ENCODE measurements at regions not wholly inside any gene's neighbourhood (a gene's known extent, or its start where the extent isn't known, plus 50 kb on each side); places are given as distances from the start of the nearest gene placed in this dataset.

DNA sequence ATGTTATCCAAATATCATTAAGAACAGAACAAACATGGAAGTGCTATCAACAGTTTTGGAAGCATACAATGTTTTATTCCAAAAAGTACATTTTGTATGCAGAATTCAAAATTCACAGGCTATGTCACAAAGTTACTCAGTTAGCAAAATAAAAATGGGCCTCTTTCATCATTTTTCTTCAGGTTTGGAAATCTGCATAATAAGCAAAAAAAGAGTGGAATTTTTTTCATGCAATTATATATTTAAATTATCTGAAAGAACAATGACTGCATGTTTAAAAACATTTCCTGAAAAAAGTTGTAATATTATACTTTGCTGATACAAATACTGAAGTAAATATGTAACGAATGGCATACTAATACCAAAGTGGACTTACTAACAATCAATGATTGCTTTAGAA is 161.2 kb upstream of the MBL2 start:
- no peak for DNase-seq

GRCh38 chr10:52927678-52928077 is 155.1 kb upstream of the MBL2 start:
- DNase-seq: no peak

DNA sequence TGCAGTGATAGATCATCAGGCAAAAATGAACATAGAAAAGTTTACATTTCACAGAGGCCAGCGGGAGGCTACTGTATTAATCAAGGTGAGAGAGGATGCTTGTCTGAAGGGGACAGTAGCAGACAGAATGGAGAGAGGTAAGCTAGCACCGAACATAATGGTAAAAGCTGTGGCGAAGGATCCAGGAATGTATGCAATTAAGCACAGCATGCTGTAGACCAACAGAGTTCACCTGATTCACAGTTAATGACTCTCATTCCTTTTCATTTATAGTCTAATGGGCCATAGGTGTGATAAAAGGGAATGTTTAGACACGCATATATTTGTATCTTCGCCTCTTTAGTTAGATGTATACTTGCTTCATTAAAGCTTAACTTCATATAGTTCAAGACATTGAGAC is 150.9 kb upstream of the MBL2 start:
- DNase-seq: no peak

GRCh38 chr10:52918714-52919305 is 146.2 kb upstream of the MBL2 start:
- DNase-seq: no peak

- no peak for DNase-seq
Observed at GRCh38 chr10:52915391-52915790, 142.8 kb upstream of the MBL2 start.

DNA sequence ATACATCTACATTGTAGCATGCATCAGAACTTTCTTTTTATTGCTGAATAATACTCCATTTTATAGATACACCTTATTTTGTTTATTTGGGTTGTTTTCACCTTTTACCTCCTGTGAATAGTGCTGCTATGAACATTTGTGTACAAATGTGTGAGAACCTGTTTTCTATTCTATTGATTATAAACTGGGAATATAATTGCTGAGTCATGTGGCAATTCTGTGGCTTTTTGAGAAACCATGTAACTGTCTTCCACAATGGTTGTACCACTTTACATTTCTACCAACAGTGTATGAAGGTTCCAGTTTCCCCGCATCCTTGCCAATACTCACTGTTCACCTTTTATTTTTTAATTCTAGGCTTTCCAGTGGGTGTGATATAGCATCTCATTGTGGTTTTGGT is 138.6 kb upstream of the MBL2 start:
- no peak for DNase-seq

DNA sequence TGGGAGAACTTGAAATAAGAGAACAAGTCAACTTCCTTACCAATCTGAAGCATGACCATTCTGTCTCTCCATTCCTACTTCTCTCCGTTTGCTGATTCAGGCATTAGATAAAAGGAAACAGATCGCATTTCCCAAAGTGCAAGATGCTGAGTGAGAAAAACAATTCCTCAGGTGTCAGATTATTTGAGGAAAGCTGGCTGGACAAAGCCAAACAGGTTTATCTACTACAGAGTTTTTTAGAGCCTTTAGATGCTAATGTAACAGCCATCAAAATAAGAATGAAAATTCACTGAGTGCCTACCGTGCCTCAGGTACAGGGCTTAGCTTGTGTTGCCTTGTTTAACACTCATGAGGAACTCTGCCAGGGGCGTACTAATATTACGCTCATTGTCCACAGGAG is 135.9 kb upstream of the MBL2 start:
- no peak for DNase-seq

GRCh38 chr10:52906046-52906445 is 133.5 kb upstream of the MBL2 start:
- DNase-seq: no peak

DNA sequence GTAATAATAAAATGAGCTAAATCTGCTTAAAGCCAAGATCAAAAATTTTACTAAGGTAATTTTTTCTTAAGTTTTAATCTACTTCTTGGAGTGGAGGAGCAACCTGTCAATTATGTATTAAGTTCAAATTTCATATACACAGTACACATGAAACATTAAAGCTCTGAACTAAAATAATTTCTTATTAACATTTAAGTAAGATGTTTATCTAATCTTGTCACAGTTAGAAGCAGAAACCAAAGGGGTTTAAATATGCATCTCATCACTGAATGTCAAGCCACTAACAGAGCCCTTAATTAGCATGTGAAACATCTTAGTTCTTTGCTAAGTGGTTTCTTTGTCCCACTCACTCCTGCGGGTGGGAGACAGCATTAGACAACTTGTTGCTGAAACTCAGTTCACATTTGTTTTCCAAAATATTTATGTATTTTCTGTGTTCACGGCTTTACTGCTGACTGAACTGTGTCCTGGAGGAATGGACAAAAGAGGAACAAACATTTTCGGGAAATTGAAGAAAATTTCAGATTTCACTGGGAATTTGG is 130.9 kb upstream of the MBL2 start:
- DNase-seq: no peak

- no peak for DNase-seq
Observed at GRCh38 chr10:52900593-52900992, 128.0 kb upstream of the MBL2 start.

GRCh38 chr10:52897162-52897561 is 124.6 kb upstream of the MBL2 start:
- no peak for DNase-seq

DNA sequence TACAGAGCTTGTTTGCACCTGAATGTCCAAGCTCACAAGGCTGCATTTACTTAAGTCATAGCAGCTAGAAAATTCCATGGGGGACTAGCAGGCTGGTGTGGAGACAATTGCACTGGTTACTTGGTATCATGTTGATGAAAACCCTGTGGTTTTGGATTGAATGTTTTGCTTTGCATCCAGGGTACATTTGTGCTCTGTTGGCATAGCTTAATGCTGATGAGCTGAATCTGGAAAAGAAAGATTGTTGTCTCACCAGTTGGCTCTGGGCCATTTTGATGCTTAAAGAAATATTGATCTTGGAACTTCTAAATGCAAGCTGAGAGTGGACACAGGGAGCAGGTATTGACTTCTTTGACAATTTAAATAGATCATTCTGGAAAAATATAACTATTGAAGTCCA is 122.5 kb upstream of the MBL2 start:
- DNase-seq: no peak

GRCh38 chr10:52890281-52890680 is 117.7 kb upstream of the MBL2 start:
- no peak for DNase-seq

DNA sequence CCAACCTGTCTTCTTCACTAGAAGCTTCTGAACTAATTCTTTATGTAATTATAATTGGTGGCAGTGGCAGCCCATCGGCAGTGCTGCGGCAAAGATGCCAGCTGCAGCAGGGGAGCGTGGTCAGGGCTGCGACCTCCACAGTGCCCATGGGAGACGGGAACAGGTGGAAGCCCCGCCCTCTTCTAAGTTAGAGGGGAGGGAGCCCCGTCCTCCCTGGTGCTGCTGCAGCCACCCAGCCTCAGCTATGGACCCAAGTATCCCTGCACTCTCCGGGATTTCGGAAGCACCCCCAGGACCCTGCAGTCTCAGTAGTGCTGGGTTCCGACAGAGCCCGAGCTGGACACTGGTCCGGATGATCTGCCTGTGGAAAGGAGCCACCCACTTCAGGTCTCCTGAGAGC is 117.0 kb upstream of the MBL2 start:
- DNase-seq: no peak

GRCh38 chr10:52883996-52884871 is 111.7 kb upstream of the MBL2 start:
- DNase-seq: no peak

- DNase-seq: no peak
Observed at GRCh38 chr10:52879091-52879807, 106.7 kb upstream of the MBL2 start.

- DNase-seq: no peak
Observed at GRCh38 chr10:52877451-52877850, 104.9 kb upstream of the MBL2 start.

GRCh38 chr10:52875336-52875735 is 102.8 kb upstream of the MBL2 start:
- DNase-seq: no peak

GRCh38 chr10:52874581-52874980 is 102.0 kb upstream of the MBL2 start:
- no peak for DNase-seq

GRCh38 chr10:52871191-52871843 is 98.7 kb upstream of the MBL2 start:
- DNase-seq: no peak

DNA sequence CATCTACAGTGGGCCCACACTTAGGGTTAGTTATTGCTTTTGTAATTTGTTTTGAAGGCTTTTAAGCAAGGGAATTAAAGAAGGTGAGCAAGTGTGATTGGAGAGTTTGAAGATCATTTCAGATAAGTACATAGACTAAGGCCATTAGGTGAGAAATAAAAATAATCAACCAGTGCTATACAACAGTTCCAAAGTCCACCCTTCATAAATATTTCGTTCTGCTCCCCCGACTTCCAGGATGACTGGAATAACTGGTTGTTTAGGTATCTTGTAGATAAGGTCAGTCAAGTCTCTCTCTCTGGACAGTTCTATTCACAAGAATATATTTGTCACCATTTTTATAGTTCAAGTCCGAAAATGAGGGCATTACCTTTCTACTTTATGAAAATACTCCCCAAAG is 98.0 kb upstream of the MBL2 start:
- no peak for DNase-seq

GRCh38 chr10:52869864-52870263 is 97.3 kb upstream of the MBL2 start:
- no peak for DNase-seq

DNA sequence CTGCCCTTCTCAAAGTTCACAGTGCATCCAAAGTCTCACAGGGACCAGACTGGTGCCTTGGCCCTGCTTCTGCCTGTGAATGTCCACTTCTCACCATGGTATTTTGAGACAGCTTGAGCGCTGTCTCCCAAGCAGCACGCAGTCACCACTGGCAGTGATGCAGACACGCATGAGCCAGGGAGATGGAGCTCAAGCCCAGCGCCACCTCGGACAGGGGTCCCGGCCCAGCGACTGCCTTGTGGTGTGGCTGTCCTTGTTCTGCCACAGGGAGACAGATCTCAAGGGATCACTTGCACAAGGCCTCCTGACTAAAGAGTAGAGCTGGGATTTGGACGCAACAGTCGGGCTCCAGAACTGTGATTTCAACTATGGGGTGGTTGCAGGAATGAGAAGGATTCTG is 92.6 kb upstream of the MBL2 start:
- no peak for DNase-seq
